Cerebellar nuclear complex (tissue), 1 donor: ENCODE measurements at regions not wholly inside any gene's neighbourhood (a gene's known extent, or its start where the extent isn't known, plus 50 kb on each side); places are given as distances from the start of the nearest gene placed in this dataset.

Source experiments
- DNase-seq, 2 experiments: peaks; one replicate each; lab custom pipeline; 2025; lab: John Stamatoyannopoulos, UW

GRCh38 chr21:22898051-22898665 is 1899.9 kb downstream of the NCAM2 start:
- DNase-seq: no peak

GRCh38 chr21:22900490-22900889 is 1902.3 kb downstream of the NCAM2 start:
- no peak for DNase-seq

GRCh38 chr21:22903851-22904250 is 1905.6 kb downstream of the NCAM2 start:
- no peak for DNase-seq

GRCh38 chr21:22904385-22904784 is 1906.2 kb downstream of the NCAM2 start:
- no peak for DNase-seq

GRCh38 chr21:22925032-22925431 is 1926.8 kb downstream of the NCAM2 start:
- DNase-seq: no peak

- DNase-seq: no peak
These were observed 1929.3 kb downstream of the NCAM2 start for GRCh38 chr21:22927469-22927868.

- DNase-seq: no peak
These were observed 1943.7 kb downstream of the NCAM2 start for GRCh38 chr21:22941779-22942490.

GRCh38 chr21:22955559-22955958 is 1957.3 kb downstream of the NCAM2 start:
- DNase-seq: no peak

- peak; percentile 47 to 87 for DNase-seq
These were observed 1963.0 kb downstream of the NCAM2 start for GRCh38 chr21:22961258-22961657.

GRCh38 chr21:22965455-22966135 is 1967.4 kb downstream of the NCAM2 start:
- DNase-seq: no peak

- no peak for DNase-seq
These were observed 1983.6 kb downstream of the NCAM2 start for GRCh38 chr21:22981819-22982218.

GRCh38 chr21:22993144-22993543 is 1994.9 kb downstream of the NCAM2 start:
- no peak for DNase-seq

GRCh38 chr21:22993822-22994574 is 1995.8 kb downstream of the NCAM2 start:
- DNase-seq: no peak

- DNase-seq: no peak
These were observed 2005.7 kb downstream of the NCAM2 start for GRCh38 chr21:23003951-23004350.

GRCh38 chr21:23008601-23009202 is 2010.5 kb downstream of the NCAM2 start:
- no peak for DNase-seq

- no peak for DNase-seq
These were observed 2011.2 kb downstream of the NCAM2 start for GRCh38 chr21:23009360-23009759.

GRCh38 chr21:23014021-23014420 is 2015.8 kb downstream of the NCAM2 start:
- no peak for DNase-seq

GRCh38 chr21:23016617-23017016 is 2018.4 kb downstream of the NCAM2 start:
- DNase-seq: no peak

- no peak for DNase-seq
These were observed 2019.8 kb downstream of the NCAM2 start for GRCh38 chr21:23017989-23018388.

- DNase-seq: no peak
These were observed 2022.8 kb downstream of the NCAM2 start for GRCh38 chr21:23020969-23021368.

- DNase-seq: no peak
These were observed 2023.3 kb downstream of the NCAM2 start for GRCh38 chr21:23021481-23021880.

GRCh38 chr21:23026878-23027277 is 2028.7 kb downstream of the NCAM2 start:
- DNase-seq: no peak
